Trophoblast cell (in vitro differentiated cells and primary cell): ENCODE measurements at regions not wholly inside any gene's neighbourhood (a gene's known extent, or its start where the extent isn't known, plus 50 kb on each side); places are given as distances from the start of the nearest gene placed in this dataset.

Experiments used
- DNase-seq, 2 donors: peaks; one replicate each; pipeline ENCODE4 v3.0.0-alpha.2; 2016
- H2AFZ ChIP-seq: 2 replicates; pipeline ENCODE4 v1.6.1; 2013; ENCODE audit warnings: low read length, moderate library complexity, mild to moderate bottlenecking; ENCODE audit not compliant: insufficient read depth, poor library complexity
- H2AK5ac ChIP-seq: 2 replicates; pipeline ENCODE4 v1.6.1; 2013; ENCODE audit warnings: mild to moderate bottlenecking, low read length
- H2BK120ac ChIP-seq: 2 replicates; pipeline ENCODE4 v1.6.1; 2013; ENCODE audit warnings: low read length, mild to moderate bottlenecking, moderate library complexity; ENCODE audit not compliant: insufficient read depth, poor library complexity
- H2BK12ac ChIP-seq: 2 replicates; pipeline ENCODE4 v1.6.1; 2013; ENCODE audit warnings: mild to moderate bottlenecking, low read length, moderate library complexity
- H2BK5ac ChIP-seq: 2 replicates; pipeline ENCODE4 v1.6.1; 2013; ENCODE audit warnings: low read length, low read depth, moderate library complexity, mild to moderate bottlenecking; ENCODE audit not compliant: poor library complexity
- H3K14ac ChIP-seq: 2 replicates; pipeline ENCODE4 v1.6.1; 2013; ENCODE audit warnings: mild to moderate bottlenecking, low read length
- H3K18ac ChIP-seq: 2 replicates; pipeline ENCODE4 v1.6.1; 2013; ENCODE audit warnings: mild to moderate bottlenecking, low read length
- H3K23ac ChIP-seq: 2 replicates; pipeline ENCODE4 v1.6.1; 2013; ENCODE audit warnings: low read length
- H3K27ac ChIP-seq: 2 replicates; pipeline ENCODE4 v1.5.1; 2013; ENCODE audit warnings: low read depth, mild to moderate bottlenecking, inconsistent platforms, low read length, moderate library complexity
- H3K27me3 ChIP-seq: 2 replicates; pipeline ENCODE4 v1.6.1; 2013; ENCODE audit warnings: inconsistent platforms, mild to moderate bottlenecking, low read length, moderate library complexity; ENCODE audit not compliant: insufficient read depth
- H3K36me3 ChIP-seq, 2 experiments: 1 replicate in 1 of 2; 2 replicates in 1 of 2; pipeline ENCODE4 v1.6.1; 2013; ENCODE audit warnings: low read length in 2 of 2, mild to moderate bottlenecking in 2 of 2, moderate library complexity in 1 of 2; ENCODE audit not compliant: insufficient read depth in 2 of 2, control insufficient read depth in 1 of 2
- H3K4ac ChIP-seq: 2 replicates; pipeline ENCODE4 v1.6.1; 2013; ENCODE audit warnings: low read depth, mild to moderate bottlenecking, low read length, moderate library complexity
- H3K4me1 ChIP-seq, 2 experiments: 1 replicate in 1 of 2; 2 replicates in 1 of 2; pipeline ENCODE4 v1.6.1; 2013; ENCODE audit warnings: low read length in 2 of 2, mild to moderate bottlenecking in 2 of 2, moderate library complexity in 1 of 2; ENCODE audit not compliant: insufficient read depth in 2 of 2, control insufficient read depth in 1 of 2
- H3K4me2 ChIP-seq: 2 replicates; pipeline ENCODE4 v1.6.1; 2013; ENCODE audit warnings: inconsistent platforms, mild to moderate bottlenecking, low read length, moderate library complexity
- H3K4me3 ChIP-seq: 2 replicates; pipeline ENCODE4 v1.5.1; 2013; ENCODE audit warnings: mild to moderate bottlenecking, low read depth, low read length, inconsistent platforms
- H3K79me1 ChIP-seq: one replicate; pipeline ENCODE4 v1.6.1; 2013; ENCODE audit warnings: low read length
- H3K79me2 ChIP-seq: 2 replicates; pipeline ENCODE4 v1.6.1; 2013; ENCODE audit warnings: low read length, mild to moderate bottlenecking; ENCODE audit not compliant: control insufficient read depth, insufficient read depth, poor library complexity
- H3K9ac ChIP-seq: 2 replicates; pipeline ENCODE4 v1.6.1; 2013; ENCODE audit warnings: mild to moderate bottlenecking, low read length
- H3K9me3 ChIP-seq: 2 replicates; pipeline ENCODE4 v1.6.1; 2013; ENCODE audit warnings: low read depth, mild to moderate bottlenecking, control low read depth, inconsistent platforms, low read length; ENCODE audit not compliant: insufficient read depth
- H4K12ac ChIP-seq: 2 replicates; pipeline ENCODE4 v1.6.1; 2013; ENCODE audit warnings: low read depth, mild to moderate bottlenecking, low read length, moderate library complexity
- H4K8ac ChIP-seq: 2 replicates; pipeline ENCODE4 v1.6.1; 2013; ENCODE audit warnings: low read depth, mild to moderate bottlenecking, low read length, moderate library complexity
- H4K91ac ChIP-seq: one replicate; pipeline ENCODE4 v1.6.1; 2013; ENCODE audit warnings: low read depth, mild to moderate bottlenecking, low read length, moderate library complexity
- WGBS: extraction: QIAGEN DNeasy Blood & Tissue Kit; methylation state at CpG from one replicate; pipeline ENCODE4 v1.1.7; 2013; ENCODE audit warnings: missing lambda C conversion rate; ENCODE audit not compliant: insufficient read length, insufficient coverage; ENCODE audit errors: extremely low coverage; 5-methylcytosine and 5-hydroxymethylcytosine counted together

GRCh38 chr10:107803546-107803945 lies 639.0 kb upstream of the SORCS1 start:
- WGBS, result no CpG with 5 or more reads among the region's 4 CpGs
- no peak overlapping the region for H3K4ac ChIP-seq

GRCh38 chr10:107800061-107800460 lies 635.6 kb upstream of the SORCS1 start:
- H2AK5ac ChIP-seq, result no peak overlapping the region
- H2BK120ac ChIP-seq, result no peak overlapping the region
- no peak overlapping the region for H2AFZ ChIP-seq
- no peak overlapping the region for H4K8ac ChIP-seq
- no peak overlapping the region for H3K4me3 ChIP-seq
- no peak for DNase-seq
- no peaks in the 10 kb centered on the region for H3K9me3 ChIP-seq
- no peak overlapping the region for H2BK12ac ChIP-seq
- H2BK5ac ChIP-seq, result no peak overlapping the region
- no peak overlapping the region for H3K14ac ChIP-seq
- H3K4me2 ChIP-seq, result no peak overlapping the region
- no peaks in the 10 kb centered on the region for H3K79me1 ChIP-seq
- no peak overlapping the region for H3K18ac ChIP-seq
- no peak overlapping the region for H3K9ac ChIP-seq
- H3K27me3 ChIP-seq, result no peaks in the 10 kb centered on the region
- H4K91ac ChIP-seq, result no peak overlapping the region
- WGBS, result no CpG with 5 or more reads among the region's 1 CpG
- H3K4me1 ChIP-seq, result no peaks in the 10 kb centered on the region
- H3K27ac ChIP-seq, result no peak overlapping the region
- H3K4ac ChIP-seq, result no peak overlapping the region
- no peaks in the 10 kb centered on the region for H3K79me2 ChIP-seq
- no peak overlapping the region for H3K23ac ChIP-seq
- no peaks in the 10 kb centered on the region for H3K36me3 ChIP-seq
- H4K12ac ChIP-seq, result no peak overlapping the region

More at GRCh38 chr10:107803546-107803945, 639.0 kb upstream of the SORCS1 start:
- Histone ChIP-seq H3K27me3 (no peaks in the 10 kb centered on the region), H3K36me3 (no peaks in the 10 kb centered on the region), H3K14ac (no peak overlapping the region), H3K4me2 (no peak overlapping the region), H3K18ac (no peak overlapping the region), H3K9ac (no peak overlapping the region), H2BK5ac (no peak overlapping the region), H3K4me3 (no peak overlapping the region), H3K79me2 (no peaks in the 10 kb centered on the region), H3K27ac (no peak overlapping the region), H4K91ac (no peak overlapping the region), H4K12ac (no peak overlapping the region), H3K79me1 (no peaks in the 10 kb centered on the region), H3K4me1 (no peaks in the 10 kb centered on the region), H2AK5ac (no peak overlapping the region), H2BK12ac (no peak overlapping the region), H2AFZ (no peak overlapping the region), H3K9me3 (no peaks in the 10 kb centered on the region), H4K8ac (no peak overlapping the region), H3K23ac (no peak overlapping the region), H2BK120ac (no peak overlapping the region)
- no peak for DNase-seq

GRCh38 chr10:107790271-107790670 lies 625.8 kb upstream of the SORCS1 start:
- H3K4me3 ChIP-seq, result no peak overlapping the region
- no peak overlapping the region for H4K8ac ChIP-seq
- no peak overlapping the region for H3K14ac ChIP-seq
- H3K79me2 ChIP-seq, result no peaks in the 10 kb centered on the region
- no peak overlapping the region for H2BK5ac ChIP-seq
- H2AK5ac ChIP-seq, result no peak overlapping the region
- H3K9me3 ChIP-seq, result no peaks in the 10 kb centered on the region
- H2AFZ ChIP-seq, result no peak overlapping the region
- H2BK12ac ChIP-seq, result no peak overlapping the region
- no peak overlapping the region for H3K23ac ChIP-seq
- H2BK120ac ChIP-seq, result no peak overlapping the region
- no peak overlapping the region for H3K27ac ChIP-seq
- H3K4me1 ChIP-seq, result no peaks in the 10 kb centered on the region
- no peaks in the 10 kb centered on the region for H3K79me1 ChIP-seq
- WGBS, result no CpG with 5 or more reads among the region's 1 CpG
- no peaks in the 10 kb centered on the region for H3K27me3 ChIP-seq
- no peak overlapping the region for H4K91ac ChIP-seq
- H3K9ac ChIP-seq, result no peak overlapping the region
- H4K12ac ChIP-seq, result no peak overlapping the region
- DNase-seq, result peak in 1 of 2 donors; percentile 12
- H3K4me2 ChIP-seq, result no peak overlapping the region
- no peak overlapping the region for H3K4ac ChIP-seq
- H3K18ac ChIP-seq, result no peak overlapping the region
- no peaks in the 10 kb centered on the region for H3K36me3 ChIP-seq

GRCh38 chr10:107771066-107771465 lies 606.6 kb upstream of the SORCS1 start:
- WGBS, result no CpG with 5 or more reads among the region's 1 CpG
- no peak overlapping the region for H3K4me2 ChIP-seq

More at GRCh38 chr10:107771066-107771465, 606.6 kb upstream of the SORCS1 start:
- H2BK12ac ChIP-seq, result no peak overlapping the region
- no peak overlapping the region for H3K14ac ChIP-seq
- H3K9me3 ChIP-seq, result no peaks in the 10 kb centered on the region
- H2AFZ ChIP-seq, result no peak overlapping the region
- H3K9ac ChIP-seq, result no peak overlapping the region
- no peaks in the 10 kb centered on the region for H3K79me1 ChIP-seq
- no peak overlapping the region for H4K12ac ChIP-seq
- H3K18ac ChIP-seq, result no peak overlapping the region
- H2AK5ac ChIP-seq, result no peak overlapping the region
- H4K8ac ChIP-seq, result no peak overlapping the region
- no peak overlapping the region for H3K4me3 ChIP-seq
- DNase-seq, result no peak
- H3K4me1 ChIP-seq, result no peaks in the 10 kb centered on the region
- no peak overlapping the region for H2BK120ac ChIP-seq
- H3K36me3 ChIP-seq, result no peaks in the 10 kb centered on the region
- H4K91ac ChIP-seq, result no peak overlapping the region
- no peaks in the 10 kb centered on the region for H3K27me3 ChIP-seq
- no peak overlapping the region for H3K27ac ChIP-seq
- H3K23ac ChIP-seq, result no peak overlapping the region
- no peaks in the 10 kb centered on the region for H3K79me2 ChIP-seq
- no peak overlapping the region for H2BK5ac ChIP-seq
- no peak overlapping the region for H3K4ac ChIP-seq
